H1 (cell line): ENCODE measurements at regions not wholly inside any gene's neighbourhood (a gene's known extent, or its start where the extent isn't known, plus 50 kb on each side); places are given as distances from the start of the nearest gene placed in this dataset.

Source experiments
- ASH2L ChIP-seq: fragments of 200-600, 300-600 bp; sonication (generic); IDR thresholded peaks from one replicate; pipeline ENCODE4 v1.7.1; 2017; ENCODE audit warnings: low read length
- BACH1 ChIP-seq: IDR thresholded peaks from 2 replicates; pipeline ENCODE4 v1.6.1; 2012; ENCODE audit warnings: low read length, improper control_type of control experiment
- CREB1 ChIP-seq: IDR thresholded peaks from 2 replicates; pipeline ENCODE4 v1.6.1; 2012; ENCODE audit warnings: inconsistent platforms
- GABPA ChIP-seq: IDR thresholded peaks from 2 replicates; pipeline ENCODE4 v1.6.1; 2011; ENCODE audit warnings: mild to moderate bottlenecking, low read length, moderate library complexity, borderline replicate concordance; ENCODE audit not compliant: insufficient read depth
- GTF2F1 ChIP-seq: IDR thresholded peaks from 2 replicates; pipeline ENCODE4 v1.6.1; 2012; ENCODE audit warnings: low read depth, low read length, improper control_type of control experiment, borderline replicate concordance
- HDAC2 ChIP-seq, 2 experiments: fragments of 300-600 bp in 1 of 2; sonication (generic) in 1 of 2; IDR thresholded peaks; 2 replicates each; pipeline ENCODE4 v1.6.1; 2011 to 2012; ENCODE audit warnings: low read depth in 2 of 2, low read length in 2 of 2, mild to moderate bottlenecking in 2 of 2, moderate library complexity in 2 of 2, borderline replicate concordance in 1 of 2, inconsistent platforms in 1 of 2
- POLR2A ChIP-seq, 2 experiments: IDR thresholded peaks; 1 replicate in 1 of 2; 2 replicates in 1 of 2; pipeline ENCODE4 v1.6.1; 2011; ENCODE audit warnings: low read depth in 2 of 2, low read length in 2 of 2, mild to moderate bottlenecking in 2 of 2; ENCODE audit errors: control extremely low read depth in 1 of 2
- RAD21 ChIP-seq, 2 experiments: IDR thresholded peaks in 1 of 2; conservative IDR thresholded peaks in 1 of 2; 2 replicates each; pipeline ENCODE4 v1.6.1; 2011; ENCODE audit warnings: low read depth in 2 of 2, low read length in 2 of 2, improper control_type of control experiment in 1 of 2, inconsistent platforms in 1 of 2, mild to moderate bottlenecking in 1 of 2, moderate library complexity in 1 of 2
- TF ChIP-seq, protein P1 (sequence below): IDR thresholded peaks from 2 replicates; pipeline ENCODE4 v1.6.1; 2012; ENCODE audit warnings: low read length, inconsistent platforms
- TF ChIP-seq, protein P2 (sequence below), 3 experiments: IDR thresholded peaks; 1 replicate in 2 of 3; 2 replicates in 1 of 3; pipeline versions ENCODE4 v1.5.1 to v1.6.1; 2011; ENCODE audit warnings: low read length in 3 of 3, mild to moderate bottlenecking in 3 of 3, inconsistent platforms in 2 of 3, low read depth in 1 of 3, moderate library complexity in 1 of 3; ENCODE audit not compliant: insufficient read depth in 1 of 3; ENCODE audit errors: control extremely low read depth in 1 of 3

DNA sequence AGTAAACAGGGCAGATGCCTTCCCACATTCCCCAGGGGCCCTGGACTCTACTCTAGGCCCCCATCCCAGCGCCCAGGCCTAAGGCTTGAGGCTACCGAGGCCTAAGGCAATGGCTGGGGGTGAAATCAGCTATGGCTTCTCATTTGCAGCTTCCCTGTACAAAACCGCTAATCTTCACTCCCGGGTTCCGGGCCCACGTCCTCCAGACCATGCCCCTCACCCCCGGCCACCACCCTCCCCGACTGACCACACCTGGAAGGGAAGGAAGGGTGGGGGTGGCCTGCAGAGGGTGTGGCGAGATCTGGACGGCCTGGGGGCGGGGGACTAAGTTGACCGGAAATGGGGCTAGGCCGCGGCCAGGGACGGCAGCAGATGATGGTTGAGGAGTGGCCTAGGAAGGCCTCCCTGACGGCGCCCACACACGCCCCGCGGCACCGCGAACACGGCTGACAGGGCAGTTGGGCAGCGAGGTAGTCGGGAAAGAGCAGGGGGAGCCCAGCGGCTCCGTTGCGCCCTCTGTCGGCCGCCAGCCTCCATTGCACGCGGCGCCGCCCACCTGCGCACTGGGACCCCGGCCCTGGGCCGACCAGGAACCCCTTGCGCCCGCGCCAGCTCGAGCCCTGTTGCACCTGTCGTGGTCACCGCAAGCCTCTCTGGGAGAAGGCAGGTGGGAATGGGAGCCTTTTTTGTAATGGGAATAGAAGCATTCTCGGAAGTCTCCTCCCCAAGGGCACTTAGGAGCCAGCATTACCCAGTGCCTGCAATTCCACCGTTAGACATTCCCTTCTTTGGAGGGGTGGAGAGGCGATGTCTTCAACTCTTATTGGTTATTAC lies 95.9 kb upstream of the CALM2 start (continued):
- TF ChIP-seq, protein P1, sequence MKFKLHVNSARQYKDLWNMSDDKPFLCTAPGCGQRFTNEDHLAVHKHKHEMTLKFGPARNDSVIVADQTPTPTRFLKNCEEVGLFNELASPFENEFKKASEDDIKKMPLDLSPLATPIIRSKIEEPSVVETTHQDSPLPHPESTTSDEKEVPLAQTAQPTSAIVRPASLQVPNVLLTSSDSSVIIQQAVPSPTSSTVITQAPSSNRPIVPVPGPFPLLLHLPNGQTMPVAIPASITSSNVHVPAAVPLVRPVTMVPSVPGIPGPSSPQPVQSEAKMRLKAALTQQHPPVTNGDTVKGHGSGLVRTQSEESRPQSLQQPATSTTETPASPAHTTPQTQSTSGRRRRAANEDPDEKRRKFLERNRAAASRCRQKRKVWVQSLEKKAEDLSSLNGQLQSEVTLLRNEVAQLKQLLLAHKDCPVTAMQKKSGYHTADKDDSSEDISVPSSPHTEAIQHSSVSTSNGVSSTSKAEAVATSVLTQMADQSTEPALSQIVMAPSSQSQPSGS: 0 out of 2 replicates have a peak, but pooled peaks have one; percentile 49
- TF ChIP-seq RAD21 (IDR thresholded peaks at IDR 0.05 in 1 of 2, conservative IDR thresholded peaks at IDR 0.05 in 1 of 2; ENCODE audit: low read depth in 2 of 2, low read length in 2 of 2): peak; percentile 84 to 85
- TF ChIP-seq BACH1: peak; percentile 56; the same call in 1 of the 2 replicates
- TF ChIP-seq GABPA: peak; percentile 16; the same call in 1 of the 2 replicates
- TF ChIP-seq CREB1: peak; percentile 66
- no peak for TF ChIP-seq POLR2A (IDR thresholded peaks at IDR 0.05; ENCODE audit: control extremely low read depth in 1 of 2, low read depth in 2 of 2, low read length in 2 of 2)
- no peak for TF ChIP-seq GTF2F1
- TF ChIP-seq ASH2L: peak; percentile 78
- TF ChIP-seq, protein P2, sequence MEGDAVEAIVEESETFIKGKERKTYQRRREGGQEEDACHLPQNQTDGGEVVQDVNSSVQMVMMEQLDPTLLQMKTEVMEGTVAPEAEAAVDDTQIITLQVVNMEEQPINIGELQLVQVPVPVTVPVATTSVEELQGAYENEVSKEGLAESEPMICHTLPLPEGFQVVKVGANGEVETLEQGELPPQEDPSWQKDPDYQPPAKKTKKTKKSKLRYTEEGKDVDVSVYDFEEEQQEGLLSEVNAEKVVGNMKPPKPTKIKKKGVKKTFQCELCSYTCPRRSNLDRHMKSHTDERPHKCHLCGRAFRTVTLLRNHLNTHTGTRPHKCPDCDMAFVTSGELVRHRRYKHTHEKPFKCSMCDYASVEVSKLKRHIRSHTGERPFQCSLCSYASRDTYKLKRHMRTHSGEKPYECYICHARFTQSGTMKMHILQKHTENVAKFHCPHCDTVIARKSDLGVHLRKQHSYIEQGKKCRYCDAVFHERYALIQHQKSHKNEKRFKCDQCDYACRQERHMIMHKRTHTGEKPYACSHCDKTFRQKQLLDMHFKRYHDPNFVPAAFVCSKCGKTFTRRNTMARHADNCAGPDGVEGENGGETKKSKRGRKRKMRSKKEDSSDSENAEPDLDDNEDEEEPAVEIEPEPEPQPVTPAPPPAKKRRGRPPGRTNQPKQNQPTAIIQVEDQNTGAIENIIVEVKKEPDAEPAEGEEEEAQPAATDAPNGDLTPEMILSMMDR (IDR thresholded peaks at IDR 0.05; ENCODE audit: control extremely low read depth in 1 of 3, insufficient read depth in 1 of 3, low read depth in 1 of 3, low read length in 3 of 3): peak; percentile 87 to 97 (median 91)
- peak in 1 of 2 experiments; percentile 82; a peak in 1 of 4 replicates for TF ChIP-seq HDAC2 (IDR thresholded peaks at IDR 0.05; ENCODE audit: borderline replicate concordance in 1 of 2, low read depth in 2 of 2, low read length in 2 of 2)
